ENCODE measurements at regions not wholly inside any gene's neighbourhood (a gene's known extent, or its start where the extent isn't known, plus 50 kb on each side); places are given as distances from the start of the nearest gene placed in this dataset.

DNA sequence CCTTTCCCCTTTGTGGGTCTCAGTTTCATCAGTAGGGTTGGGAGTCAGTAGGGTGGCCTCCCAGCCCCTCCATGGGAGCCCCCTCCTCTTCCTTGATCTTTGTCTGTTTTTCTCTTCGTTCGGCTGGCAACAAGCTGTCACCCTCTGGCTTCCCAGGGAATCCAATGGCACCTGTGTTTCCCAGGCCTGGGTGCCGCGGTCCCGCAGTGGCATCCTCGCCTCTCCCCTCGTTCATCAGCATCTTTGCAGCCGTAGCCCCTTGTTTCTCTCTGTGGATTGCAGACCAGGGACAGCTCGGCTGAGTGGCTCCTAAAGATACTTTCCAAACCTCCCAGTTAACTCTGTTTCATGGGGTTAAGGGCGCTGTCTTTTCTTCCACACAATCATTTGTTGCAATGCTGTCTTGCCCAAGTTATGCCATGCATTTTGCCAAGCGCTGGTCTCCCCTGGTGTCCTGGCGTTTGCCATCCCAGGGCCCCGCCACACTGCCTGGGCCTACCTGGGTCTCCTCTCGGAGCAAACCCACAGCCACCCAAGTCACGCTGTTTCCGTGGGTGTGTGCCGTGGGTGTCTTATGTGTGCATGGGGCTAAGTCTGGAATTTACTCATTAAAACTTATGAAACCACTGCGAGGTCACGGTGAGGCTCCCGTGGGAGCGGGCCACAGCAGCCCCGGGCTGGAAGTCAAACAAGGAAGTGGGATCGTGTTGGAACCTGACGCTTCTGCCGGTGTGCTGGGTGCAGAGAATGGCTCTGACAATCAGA is 189.4 kb upstream of the SHH start:
- no peak for DNase-seq

DNA sequence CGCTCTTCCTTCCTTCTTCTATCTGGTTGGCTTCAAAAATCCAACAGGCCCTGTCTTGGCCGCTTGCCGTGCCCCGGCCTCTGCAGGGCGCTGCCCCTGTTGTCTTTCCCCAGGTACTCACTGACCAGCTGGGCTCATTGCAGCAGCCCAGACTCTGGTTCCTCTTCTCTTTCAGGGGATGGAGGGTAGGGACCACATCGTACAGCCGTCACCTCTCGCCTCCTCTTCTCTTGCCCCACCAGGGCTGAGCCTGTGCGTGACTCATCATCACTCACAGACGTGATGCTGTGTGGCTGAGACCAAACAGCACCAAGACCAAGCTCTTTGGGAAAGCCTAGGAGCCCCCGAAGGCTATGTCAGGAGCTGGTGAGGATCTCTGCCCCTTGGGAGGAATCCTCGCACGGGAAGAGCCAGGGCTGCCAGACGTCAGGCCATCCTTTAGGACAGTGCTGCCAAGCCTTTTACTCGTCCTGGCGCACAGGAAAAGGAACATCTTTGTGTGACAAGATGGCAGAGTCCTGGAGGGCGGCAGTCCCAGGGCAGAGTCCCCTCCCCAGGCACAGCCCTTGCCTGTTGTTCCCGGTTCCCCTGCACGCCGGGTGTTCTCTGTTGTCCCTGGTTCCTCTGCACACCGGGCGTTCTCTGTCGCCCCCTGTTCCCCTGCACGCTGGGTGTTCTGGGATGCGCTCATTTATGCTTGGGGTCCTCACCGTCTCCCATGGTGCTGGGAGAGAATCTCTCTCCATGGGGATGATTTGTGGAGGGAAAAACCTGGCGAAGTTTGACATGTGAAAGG is 188.5 kb upstream of the SHH start:
- DNase-seq = no peak

DNA sequence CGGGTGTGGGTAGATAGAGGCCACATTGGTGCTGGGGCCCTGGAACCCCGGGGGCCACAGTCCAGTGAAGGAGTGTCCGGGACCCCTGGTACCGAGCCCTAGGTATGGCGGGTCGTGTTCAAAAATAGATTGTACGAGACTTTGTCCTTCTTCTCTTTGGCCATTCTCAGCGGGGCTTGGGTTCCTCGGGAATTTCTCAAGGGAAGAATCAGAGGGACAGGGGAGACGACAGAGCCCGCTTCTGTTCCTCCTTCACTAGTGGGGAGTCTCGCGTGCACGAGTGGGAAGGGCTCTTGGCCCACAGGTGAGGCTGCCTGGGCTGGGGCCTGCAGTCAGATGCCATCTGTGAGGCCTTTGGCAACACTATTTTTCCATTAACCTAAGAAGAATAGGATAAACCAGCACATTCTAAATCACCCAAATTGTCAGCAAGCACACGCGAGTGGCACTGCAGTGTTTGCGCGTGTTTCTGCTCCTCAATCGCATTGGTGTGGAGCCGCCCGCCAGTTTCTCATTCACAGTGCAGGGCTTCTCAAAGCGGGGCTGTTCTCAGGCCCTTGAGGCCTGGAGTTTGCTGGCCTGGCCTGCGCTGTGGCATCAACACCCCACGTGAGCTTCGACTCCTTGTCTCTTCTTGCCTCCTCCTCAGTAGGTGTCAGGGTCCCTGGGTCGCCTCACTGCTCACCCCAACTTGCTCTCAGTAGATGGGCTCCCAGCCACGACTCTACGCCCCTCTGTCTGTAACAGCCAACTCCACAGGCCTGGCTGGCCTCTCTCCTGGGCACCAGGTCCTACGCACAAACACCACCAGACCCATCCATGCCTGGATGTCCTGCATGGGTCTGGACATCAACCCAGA is 187.6 kb upstream of the SHH start:
- DNase-seq = no peak

DNA sequence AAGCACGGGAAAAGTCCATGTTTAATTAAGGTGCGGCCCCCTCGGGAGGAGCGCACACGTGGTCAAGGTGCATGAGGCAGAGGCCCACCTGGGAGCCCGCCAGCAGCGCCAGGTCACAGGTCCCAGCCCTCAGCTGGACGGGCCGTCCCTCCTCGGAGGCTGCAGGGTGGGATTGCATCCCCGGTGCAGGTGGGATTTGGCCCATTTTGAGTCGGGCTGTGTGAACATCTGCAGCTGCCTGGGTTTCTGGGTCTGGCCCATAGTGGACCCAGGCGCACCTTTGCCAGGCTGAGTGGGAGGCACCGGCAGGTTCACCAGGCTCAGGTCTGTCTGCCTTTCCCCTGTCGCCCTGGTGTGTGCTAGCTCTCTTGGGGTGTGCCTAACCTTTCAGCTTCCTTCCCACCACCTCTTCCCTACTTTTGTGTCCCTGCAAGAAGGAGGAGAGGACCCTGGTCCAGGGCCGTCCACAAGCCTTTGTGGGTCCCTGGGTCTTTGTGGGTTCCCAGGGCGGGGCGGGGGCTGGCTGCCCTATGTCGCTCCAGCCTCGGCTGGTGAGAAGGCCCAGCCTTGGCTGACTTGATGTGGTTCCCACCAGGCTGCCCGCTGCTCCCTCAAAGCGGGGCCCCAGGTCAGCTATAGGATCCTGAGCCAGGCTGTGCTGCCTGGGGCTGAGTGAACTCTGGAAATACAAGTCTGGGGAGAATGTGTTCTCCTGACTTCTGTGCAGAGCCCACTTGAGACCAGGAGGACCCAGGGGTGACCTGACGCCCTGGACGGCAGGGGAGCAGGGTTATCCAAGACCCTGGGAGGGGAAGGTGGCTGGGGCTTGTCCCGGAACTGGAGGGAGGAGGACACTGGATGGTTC is 186.7 kb upstream of the SHH start:
- DNase-seq = no peak

DNA sequence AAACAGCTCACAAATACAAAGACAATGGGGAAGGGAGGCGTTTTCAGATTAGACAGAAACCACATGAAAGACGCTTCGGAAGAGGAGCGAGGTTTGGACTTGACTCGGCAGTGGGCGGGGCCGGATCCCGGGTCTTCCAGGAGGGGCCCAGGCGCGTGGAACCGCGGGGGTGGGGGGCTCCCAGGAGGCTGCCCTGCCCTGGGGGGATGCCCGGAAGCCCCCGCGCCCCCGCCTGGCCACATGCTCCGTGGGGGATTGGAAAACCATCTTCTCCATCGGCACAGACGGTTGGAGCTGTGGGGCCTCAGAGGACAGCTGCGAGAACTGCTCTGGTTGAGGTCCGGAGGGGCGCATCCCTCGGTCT is 186.0 kb upstream of the SHH start:
- DNase-seq = no peak

DNA sequence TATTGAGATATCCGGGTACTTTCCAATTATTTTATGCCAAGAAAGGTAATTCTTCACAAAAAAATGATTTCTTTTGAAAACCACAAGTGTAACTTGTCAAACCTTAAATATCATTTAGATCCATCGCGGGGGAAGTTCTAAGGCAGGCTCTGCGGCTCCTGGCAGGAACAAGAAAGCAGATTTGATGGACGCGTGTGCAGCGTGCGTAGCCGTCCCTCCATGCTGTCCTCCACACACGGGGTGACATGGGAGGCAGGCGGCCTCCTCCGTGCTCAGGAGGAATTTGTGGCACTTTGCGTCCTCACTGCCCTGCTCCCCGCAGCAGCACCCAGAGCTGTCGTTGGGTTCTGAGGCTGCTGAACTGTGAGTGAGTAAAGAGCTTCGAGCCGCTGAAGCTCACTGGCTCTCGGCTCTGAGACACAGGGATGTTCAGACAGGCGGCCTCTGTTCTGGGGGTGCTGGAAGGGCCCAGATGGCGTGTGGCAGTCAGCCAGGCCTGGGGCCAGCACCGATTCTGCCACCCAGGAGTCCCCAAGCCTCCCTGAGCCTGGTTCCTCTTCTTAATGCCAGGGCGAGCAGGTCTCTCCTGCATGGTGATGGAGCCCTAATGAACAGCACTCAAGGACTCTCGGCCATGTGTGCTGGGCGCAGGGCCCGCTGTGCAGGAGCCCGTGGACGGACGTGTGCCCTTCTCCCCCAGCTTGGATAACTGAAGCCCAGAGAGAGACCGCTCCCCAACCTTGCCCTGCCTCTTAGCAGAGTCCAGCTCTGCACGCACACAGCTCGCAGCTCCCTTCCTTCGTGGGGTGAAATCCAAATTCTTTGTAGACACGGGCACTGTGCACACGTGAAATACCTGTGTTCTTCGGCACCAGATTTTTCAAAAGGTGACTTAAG is 185.4 kb upstream of the SHH start:
- no peak for DNase-seq

DNA sequence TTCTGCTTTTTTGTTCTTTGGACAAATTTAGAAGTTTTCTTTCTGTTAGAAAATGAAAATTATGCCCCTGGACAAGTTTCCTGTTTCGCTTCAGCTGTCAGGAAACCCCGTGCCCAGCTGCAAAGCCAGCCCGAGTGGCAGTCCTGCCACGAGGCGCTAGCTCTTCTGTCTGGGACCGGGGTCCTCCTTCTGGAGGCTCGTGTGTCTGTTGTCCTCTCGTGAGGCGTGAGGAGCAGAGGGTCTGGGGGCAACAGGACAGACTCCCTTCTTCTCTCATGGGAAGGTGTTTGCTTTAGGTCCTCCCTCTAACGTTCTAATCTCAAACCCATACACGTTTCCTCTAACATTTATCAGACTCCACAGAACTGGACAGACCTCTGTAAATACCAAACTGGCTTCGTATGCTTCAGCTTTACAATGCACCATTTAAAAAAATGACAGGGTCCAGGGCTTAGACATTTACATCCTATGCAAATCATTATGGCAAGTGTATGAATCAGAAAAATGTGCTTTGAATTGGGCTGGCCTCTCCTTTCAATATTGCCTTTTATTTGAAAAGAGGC is 184.5 kb upstream of the SHH start:
- DNase-seq = no peak

DNA sequence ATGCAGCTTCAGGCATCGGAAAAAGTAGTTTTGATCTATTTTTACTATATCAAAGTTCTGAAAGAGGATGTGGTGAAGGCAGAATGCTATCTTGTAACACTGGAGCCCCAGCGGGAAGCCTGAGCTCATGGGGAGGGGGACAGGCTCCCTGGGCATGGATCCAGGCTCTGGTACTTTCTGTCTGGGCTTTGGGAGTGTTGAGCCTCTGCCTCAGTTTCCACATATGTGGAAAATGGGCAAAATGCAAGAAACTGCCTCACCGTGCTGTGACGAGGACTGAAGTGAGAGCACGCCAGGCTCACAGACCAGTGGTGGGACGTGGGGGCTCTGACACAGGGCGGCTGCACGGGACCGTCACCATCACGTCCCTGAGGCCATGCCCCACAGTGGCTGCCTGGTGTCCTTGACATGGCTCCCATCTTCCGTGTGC is 182.9 kb upstream of the SHH start:
- DNase-seq = no peak

DNA sequence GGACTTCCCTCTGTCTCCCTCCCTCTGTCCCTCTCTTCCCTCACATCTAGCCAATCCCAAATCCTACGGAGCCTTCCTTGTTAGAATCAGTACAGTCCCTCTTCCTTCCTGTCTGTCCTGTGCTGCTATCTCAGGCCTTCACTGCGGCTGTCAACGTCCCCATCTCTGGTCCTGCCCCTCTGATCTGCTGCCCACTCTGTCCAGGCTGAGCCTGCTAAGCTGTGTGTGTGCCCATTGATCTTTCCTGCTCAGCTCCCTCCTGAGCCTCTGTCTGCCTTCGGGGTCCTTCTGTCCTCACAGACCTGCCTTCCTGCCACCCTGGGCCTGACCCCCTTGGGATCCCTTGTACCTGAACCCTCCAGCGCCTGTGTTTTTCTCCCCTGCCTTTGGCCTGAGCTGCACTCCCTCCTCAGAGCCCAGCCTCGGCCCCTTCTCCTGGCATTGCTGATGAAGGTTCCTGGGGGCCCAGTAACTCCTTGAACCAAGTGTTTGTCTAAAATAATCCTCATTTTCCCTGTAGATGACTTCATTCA is 182.1 kb upstream of the SHH start:
- DNase-seq = no peak

DNA sequence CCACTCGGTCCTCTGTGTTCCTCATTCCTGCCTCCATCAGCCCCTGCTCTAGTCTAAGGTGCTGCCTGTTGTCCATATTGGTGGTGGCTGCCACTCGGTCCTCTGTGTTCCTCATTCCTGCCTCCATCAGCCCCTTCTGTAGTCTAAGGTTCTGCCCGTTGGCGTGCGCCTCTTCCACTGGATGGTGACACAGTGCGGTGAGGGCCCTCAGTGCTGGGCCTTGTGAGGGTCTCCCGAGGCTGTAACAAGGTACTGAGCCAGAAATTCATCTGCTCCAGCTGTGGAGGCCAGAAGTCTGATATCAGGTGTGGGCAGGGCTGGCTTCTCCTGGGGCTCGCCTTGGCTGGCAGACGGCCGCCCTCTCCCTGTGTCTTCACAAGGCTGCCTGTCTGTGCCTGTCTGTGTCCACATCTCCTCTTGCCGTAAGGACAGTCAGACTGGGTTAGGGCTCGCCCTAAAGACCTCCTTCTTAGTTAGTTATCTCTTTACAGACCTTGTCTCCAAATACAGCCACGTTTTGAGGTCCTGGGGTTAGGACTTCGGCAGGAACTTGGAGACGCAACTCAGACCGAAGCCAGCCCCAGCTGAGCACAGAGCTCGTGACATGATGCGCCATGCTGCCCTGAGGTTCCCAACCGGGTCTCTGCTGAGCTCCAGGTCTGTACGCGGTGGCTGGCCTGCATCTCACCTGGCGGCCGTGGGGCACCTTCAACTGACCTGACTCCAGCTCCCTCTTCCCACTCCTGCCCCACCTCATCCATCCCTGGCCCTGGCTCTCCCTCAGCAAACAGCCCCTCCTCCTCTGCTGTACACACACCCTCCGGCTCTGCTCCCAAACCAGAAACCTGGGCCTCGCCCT is 181.4 kb upstream of the SHH start:
- no peak for DNase-seq

DNA sequence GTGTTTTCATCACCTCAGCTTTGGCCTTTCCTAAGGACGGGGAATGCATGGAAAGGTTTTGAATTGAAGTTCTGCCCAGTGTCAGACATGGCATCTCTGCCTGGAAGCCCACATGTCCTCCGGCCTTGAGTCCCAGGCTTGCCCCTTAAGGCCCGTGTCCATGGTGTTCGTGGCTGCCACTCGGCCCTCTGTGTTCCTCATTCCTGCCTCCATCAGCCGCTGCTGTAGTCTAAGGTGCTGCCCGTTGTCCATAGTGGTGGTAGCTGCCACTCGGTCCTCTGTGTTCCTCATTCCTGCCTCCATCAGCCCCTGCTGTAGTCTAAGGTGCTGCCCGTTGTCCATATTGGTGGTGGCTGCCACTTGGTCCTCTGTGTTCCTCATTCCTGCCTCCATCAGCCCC is 180.7 kb upstream of the SHH start:
- no peak for DNase-seq

DNA sequence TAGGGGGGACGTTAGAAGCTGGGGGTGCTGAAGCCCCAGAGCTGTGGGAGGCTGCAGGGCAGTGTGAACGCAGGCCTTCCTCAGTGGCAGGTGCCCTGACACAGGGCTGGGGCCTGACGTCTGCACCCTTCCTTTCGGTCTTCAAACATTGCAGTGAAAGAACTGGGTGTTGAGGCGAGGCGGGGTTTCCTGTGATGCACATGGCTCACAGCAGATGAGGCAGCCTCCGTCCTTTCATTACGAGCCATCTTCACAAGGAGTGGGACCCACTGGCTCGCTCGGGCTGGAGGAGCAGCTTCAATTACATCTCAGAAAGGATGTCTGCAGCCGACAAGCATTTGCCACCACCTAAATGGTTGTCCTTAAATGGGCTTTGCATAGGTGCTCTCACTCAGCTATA is 180.3 kb upstream of the SHH start:
- no peak for DNase-seq

DNA sequence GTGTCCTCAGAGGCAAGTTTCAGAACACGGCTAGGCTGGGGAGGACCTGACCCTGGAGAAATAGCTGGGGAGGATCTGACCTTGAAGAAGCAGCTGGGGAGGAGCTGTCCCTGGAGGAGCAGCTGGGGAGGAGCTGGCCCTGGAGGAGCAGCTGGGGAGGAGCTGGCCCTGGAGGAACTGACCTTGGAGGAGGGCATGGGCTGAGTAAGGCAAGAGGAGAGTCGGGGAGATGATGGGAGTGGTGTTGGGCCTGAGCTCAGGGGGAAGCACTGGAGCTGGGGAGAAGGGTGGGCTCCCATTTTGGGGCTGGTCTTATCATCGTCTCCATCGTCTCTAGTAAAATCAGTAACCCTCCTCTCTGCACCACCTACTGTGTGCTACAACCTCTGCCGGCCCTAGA is 179.8 kb upstream of the SHH start:
- DNase-seq = no peak

DNA sequence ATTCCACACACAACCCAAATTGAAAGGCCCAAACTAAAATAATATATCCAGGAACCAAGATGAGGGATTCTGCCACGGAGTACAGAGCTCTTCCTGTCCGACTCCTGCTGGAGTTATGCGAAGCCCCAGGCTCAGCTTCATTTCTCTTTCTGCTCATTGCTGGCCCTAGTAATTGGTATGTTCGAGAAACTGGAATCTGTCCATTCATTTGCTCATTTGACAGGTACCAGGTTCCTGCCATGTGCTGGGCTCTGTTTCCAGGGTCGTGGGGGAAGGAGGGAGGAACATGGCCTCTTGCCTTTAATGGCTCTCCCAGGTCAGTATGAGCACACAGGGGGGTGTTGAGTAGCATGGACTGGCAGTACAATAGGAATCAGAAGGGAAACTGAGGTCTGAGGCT is 179.2 kb upstream of the SHH start:
- no peak for DNase-seq

DNA sequence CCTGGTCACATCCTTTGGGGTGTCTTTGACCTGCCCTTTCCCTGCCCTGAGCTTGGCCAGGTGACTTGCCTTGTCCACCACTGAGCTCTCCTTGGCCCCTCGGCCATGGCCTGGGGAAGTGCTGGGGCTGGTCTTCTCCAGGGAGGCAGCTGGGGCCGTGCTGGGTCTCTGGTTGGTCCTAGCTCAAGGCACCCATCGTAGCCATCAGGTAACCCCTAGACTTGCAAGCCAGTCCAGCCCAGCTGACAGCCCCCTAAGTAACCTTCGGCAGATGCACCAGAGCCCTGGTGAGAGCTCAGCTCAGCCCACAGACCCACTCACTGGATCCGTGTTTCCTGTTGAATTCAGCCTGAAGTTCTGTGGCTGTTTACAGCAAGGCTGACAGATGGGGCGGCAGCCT is 176.2 kb upstream of the SHH start:
- DNase-seq = no peak

DNA sequence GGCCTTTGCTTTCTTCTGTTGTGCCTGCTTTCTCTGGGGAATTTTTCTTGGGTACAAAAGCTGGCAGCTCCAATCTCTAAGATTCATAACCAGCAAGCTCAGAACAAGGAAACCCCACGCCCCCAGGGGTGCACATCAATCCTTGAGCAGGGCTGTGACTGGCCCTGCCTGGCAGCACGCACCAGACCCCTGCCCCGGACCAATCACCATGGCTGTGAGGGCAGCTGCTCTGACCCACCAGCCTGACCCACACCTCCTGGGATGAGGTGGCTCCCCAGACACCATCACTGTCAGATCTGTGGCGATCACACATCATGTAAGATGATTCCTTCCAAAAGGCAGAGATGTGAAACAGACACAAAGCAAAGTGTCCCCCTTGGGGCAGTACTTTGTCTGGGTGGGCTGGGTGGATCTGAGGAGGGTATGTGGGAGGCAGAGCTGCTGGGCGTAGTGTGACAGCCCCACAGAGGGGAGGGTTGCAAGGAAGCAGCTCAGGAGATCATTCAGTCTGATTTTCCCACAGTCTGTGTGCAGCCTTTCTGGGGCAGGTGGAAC is 175.5 kb upstream of the SHH start:
- DNase-seq = no peak

DNA sequence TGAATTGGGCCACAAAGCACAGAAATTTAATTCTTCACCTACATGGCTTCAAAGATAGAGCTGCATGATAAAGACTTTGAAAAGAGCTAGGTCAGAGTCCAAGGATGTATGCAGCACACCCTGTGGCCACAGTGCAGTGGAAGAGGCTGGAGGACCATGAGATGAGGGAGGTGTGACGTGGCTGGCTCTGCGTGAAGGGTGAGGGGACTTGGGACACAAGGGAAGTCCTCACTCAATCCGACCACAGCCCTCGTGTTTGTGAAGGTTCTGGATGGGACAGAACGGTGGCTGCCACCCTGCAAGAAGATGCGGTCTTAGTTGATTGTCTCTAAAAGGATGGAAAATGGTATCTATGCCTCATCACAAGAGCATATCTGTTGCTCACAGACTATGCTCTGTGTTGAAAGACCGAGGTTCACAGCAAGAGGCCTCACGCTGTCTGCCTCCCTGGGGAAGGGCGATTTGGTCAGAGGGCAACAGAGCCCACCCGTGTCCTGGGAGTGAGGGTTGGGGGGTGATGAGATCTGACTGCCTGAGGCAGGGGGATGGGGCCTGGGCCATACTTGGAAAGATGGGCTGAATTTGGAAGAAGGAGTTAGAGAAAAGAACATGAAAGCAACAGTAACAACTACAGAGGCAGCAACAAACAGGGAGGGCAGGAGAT is 174.4 kb upstream of the SHH start:
- DNase-seq = no peak

DNA sequence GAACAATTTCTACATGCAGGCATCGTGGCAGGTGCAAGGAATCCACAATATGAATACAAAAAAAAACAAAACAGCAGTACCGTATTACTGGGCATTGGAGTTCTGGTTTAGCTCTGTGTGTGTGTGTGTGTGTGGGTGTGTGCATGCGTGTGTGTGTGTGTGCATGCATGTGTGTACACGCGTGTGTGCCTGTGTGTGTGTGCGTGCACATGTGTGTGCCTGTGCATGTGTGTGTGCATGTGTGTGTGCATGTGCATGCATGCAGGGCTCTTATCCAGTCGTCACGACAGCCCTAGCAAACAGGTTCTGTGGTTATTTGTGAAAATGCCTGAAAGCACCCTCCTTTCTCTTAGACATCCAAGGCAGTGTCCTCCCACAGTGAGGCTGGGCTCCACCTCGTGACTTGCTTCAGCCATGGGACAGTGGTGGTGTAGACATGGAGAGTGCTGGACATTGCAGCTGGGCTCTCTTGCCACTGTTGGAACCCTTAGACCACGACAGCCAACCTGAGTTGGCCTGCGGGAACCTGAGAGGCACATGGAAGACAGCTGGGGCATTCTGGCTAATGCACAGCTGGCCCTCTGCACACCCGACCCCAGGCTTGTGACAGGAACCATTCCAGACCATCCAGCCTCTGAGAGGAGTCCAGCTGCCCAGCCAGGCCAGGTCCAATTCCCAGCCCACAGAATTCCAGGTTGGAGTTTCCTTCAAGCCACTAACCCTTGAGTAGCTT is 173.4 kb upstream of the SHH start:
- no peak for DNase-seq
